ENCODE measurements at regions not wholly inside any gene's neighbourhood (a gene's known extent, or its start where the extent isn't known, plus 50 kb on each side); places are given as distances from the start of the nearest gene placed in this dataset.
A peak's percentile ranks its signal among the peaks of the same experiment; 100 is the strongest.

GRCh38 chr10:113303544-113304146, 249.2 kb upstream of the HABP2 start:
- WGBS, 2 experiments (ENCODE audit: insufficient coverage in 2 of 2): 100% methylated on average over 1 of the region's 7 CpGs; no CpG with 5 or more reads in 1 of the 2 experiments
- H3K4me3 ChIP-seq (ENCODE audit: extremely low read depth, insufficient read depth, low read length, poor library complexity, severe bottlenecking): no peak overlapping the region
- H3K27ac ChIP-seq (ENCODE audit: low read depth, low read length, severe bottlenecking): no peak overlapping the region
- H3K36me3 ChIP-seq (ENCODE audit: control insufficient read depth, insufficient read depth, low read length): no peaks in the 10 kb centered on the region
- peaks cover 42% of the 10 kb centered on the region for H3K4me1 ChIP-seq (ENCODE audit: control insufficient read depth, insufficient read depth, low read length, poor library complexity, severe bottlenecking)
- no peaks in the 10 kb centered on the region for H3K9me3 ChIP-seq (ENCODE audit: control insufficient read depth, low read length)

GRCh38 chr10:113304726-113305125, 248.1 kb upstream of the HABP2 start:
- peak overlapping the region; percentile 13 for H3K27ac ChIP-seq (ENCODE audit: low read depth, low read length, severe bottlenecking)
- H3K4me1 ChIP-seq (ENCODE audit: control insufficient read depth, insufficient read depth, low read length, poor library complexity, severe bottlenecking): peaks cover 33% of the 10 kb centered on the region
- WGBS, 2 experiments (ENCODE audit: insufficient coverage in 2 of 2): 77 to 88% methylated on average over 4 to 5 of the region's 5 CpGs
- no peaks in the 10 kb centered on the region for H3K36me3 ChIP-seq (ENCODE audit: control insufficient read depth, insufficient read depth, low read length)
- no peak overlapping the region for H3K4me3 ChIP-seq (ENCODE audit: extremely low read depth, insufficient read depth, low read length, poor library complexity, severe bottlenecking)
- H3K9me3 ChIP-seq (ENCODE audit: control insufficient read depth, low read length): no peaks in the 10 kb centered on the region

DNA sequence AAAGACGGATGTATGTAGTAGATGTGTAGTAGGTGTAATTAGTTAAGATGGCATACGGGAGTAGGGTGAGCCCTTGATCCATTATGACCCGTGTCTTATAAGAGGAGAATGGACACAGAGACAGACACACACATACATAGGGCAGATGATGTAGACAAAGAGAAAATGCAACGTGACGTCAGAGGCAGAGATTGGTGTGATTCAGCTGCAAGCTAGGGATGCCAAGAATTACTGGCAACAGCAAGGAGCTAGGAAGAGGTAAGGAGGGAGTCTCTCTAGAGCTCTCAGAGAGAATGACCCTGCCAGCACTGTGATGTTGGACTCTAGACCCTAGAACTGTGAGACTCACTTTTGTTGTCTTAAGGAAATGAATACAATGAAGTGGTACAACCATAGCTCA, 247.0 kb upstream of the HABP2 start:
- no peaks in the 10 kb centered on the region for H3K9me3 ChIP-seq (ENCODE audit: control insufficient read depth, low read length)
- H3K4me1 ChIP-seq (ENCODE audit: control insufficient read depth, insufficient read depth, low read length, poor library complexity, severe bottlenecking): peaks cover 33% of the 10 kb centered on the region
- H3K36me3 ChIP-seq (ENCODE audit: control insufficient read depth, insufficient read depth, low read length): no peaks in the 10 kb centered on the region
- WGBS, 2 experiments (ENCODE audit: insufficient coverage in 2 of 2): 94% methylated on average over 2 to 3 of the region's 5 CpGs
- H3K27ac ChIP-seq (ENCODE audit: low read depth, low read length, severe bottlenecking): no peak overlapping the region
- H3K4me3 ChIP-seq (ENCODE audit: extremely low read depth, insufficient read depth, low read length, poor library complexity, severe bottlenecking): no peak overlapping the region

DNA sequence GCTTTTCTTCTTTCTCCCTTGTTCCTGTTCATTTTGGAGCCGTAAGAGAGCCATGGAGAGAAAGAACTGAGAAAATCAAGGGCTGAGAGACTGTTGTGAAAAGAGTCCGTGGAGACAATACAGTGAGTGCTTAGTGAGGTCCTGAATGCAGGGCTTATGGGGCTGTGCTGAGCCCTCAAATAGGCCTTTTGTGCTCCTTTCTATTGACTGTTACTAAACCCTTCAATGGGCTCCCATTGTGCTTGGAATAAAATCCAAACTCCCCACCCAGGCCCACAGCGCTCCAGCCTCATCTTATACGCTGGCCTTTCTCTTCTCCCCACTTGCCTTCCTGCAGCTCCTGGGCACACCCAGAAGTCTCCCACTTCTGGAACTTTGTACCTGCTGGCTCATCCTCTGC, 243.1 kb upstream of the HABP2 start:
- Histone ChIP-seq H3K27ac (ENCODE audit: low read depth, low read length, severe bottlenecking) (no peak overlapping the region), H3K4me3 (ENCODE audit: extremely low read depth, insufficient read depth, low read length, poor library complexity, severe bottlenecking) (no peak overlapping the region)
- WGBS, 2 experiments (ENCODE audit: insufficient coverage in 2 of 2): 89% methylated on average over 3 of the region's 4 CpGs

GRCh38 chr10:113310347-113310746, 242.5 kb upstream of the HABP2 start:
- H3K9me3 ChIP-seq (ENCODE audit: control insufficient read depth, low read length): no peaks in the 10 kb centered on the region
- no peak overlapping the region for H3K4me3 ChIP-seq (ENCODE audit: extremely low read depth, insufficient read depth, low read length, poor library complexity, severe bottlenecking)
- no peak overlapping the region for H3K27ac ChIP-seq (ENCODE audit: low read depth, low read length, severe bottlenecking)
- H3K4me1 ChIP-seq (ENCODE audit: control insufficient read depth, insufficient read depth, low read length, poor library complexity, severe bottlenecking): peaks cover 6% of the 10 kb centered on the region
- WGBS, 2 experiments (ENCODE audit: insufficient coverage in 2 of 2): 93 to 96% methylated on average over 3 of the region's 7 CpGs
- H3K36me3 ChIP-seq (ENCODE audit: control insufficient read depth, insufficient read depth, low read length): no peaks in the 10 kb centered on the region

More for the DNA sequence above, 243.1 kb upstream of the HABP2 start:
- H3K9me3 ChIP-seq (ENCODE audit: control insufficient read depth, low read length): no peaks in the 10 kb centered on the region
- H3K36me3 ChIP-seq (ENCODE audit: control insufficient read depth, insufficient read depth, low read length): no peaks in the 10 kb centered on the region
- peaks cover 12% of the 10 kb centered on the region for H3K4me1 ChIP-seq (ENCODE audit: control insufficient read depth, insufficient read depth, low read length, poor library complexity, severe bottlenecking)

DNA sequence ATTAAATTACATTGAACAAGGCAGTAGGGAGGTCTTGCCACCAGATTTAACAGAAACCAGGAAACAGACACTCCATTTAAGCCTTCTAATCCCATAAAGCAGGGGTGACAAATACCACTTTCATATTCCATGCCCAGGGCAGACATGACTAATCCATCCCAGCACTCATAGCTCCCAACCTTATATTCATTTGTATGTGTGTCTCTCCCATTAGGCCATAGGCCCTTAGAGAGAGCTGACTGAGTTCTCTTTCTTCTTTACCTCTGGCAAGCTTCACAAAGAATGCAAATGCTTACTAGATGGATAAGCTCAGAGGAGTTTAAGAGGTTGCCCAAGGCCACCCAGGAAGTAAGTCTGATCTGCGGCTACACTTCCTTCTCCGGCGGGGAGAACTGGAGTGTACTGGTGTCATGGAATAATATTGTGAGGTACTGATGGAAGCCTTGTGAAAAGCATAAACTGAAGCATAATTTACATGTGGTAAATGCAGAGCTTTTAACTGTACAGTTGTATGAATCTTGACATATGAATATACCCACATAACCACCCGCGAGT, 239.7 kb upstream of the HABP2 start:
- Histone ChIP-seq H3K4me1 (ENCODE audit: control insufficient read depth, insufficient read depth, low read length, poor library complexity, severe bottlenecking) (no peaks in the 10 kb centered on the region), H3K36me3 (ENCODE audit: control insufficient read depth, insufficient read depth, low read length) (no peaks in the 10 kb centered on the region), H3K27ac (ENCODE audit: low read depth, low read length, severe bottlenecking) (no peak overlapping the region), H3K9me3 (ENCODE audit: control insufficient read depth, low read length) (no peaks in the 10 kb centered on the region), H3K4me3 (ENCODE audit: extremely low read depth, insufficient read depth, low read length, poor library complexity, severe bottlenecking) (no peak overlapping the region)
- WGBS, 2 experiments (ENCODE audit: insufficient coverage in 2 of 2): 100% methylated on average over 3 to 5 of the region's 5 CpGs

GRCh38 chr10:113313722-113314121, 239.1 kb upstream of the HABP2 start:
- no peaks in the 10 kb centered on the region for H3K4me1 ChIP-seq (ENCODE audit: control insufficient read depth, insufficient read depth, low read length, poor library complexity, severe bottlenecking)
- H3K36me3 ChIP-seq (ENCODE audit: control insufficient read depth, insufficient read depth, low read length): no peaks in the 10 kb centered on the region
- 89 to 94% methylated on average over 2 to 3 of the region's 4 CpGs for WGBS, 2 experiments (ENCODE audit: insufficient coverage in 2 of 2)
- H3K4me3 ChIP-seq (ENCODE audit: extremely low read depth, insufficient read depth, low read length, poor library complexity, severe bottlenecking): no peak overlapping the region
- H3K27ac ChIP-seq (ENCODE audit: low read depth, low read length, severe bottlenecking): no peak overlapping the region
- H3K9me3 ChIP-seq (ENCODE audit: control insufficient read depth, low read length): no peaks in the 10 kb centered on the region

GRCh38 chr10:113316506-113316905, 236.3 kb upstream of the HABP2 start:
- WGBS, 2 experiments (ENCODE audit: insufficient coverage in 2 of 2): 90 to 93% methylated on average over 2 to 4 of the region's 4 CpGs
- Histone ChIP-seq H3K4me1 (ENCODE audit: control insufficient read depth, insufficient read depth, low read length, poor library complexity, severe bottlenecking) (no peaks in the 10 kb centered on the region), H3K9me3 (ENCODE audit: control insufficient read depth, low read length) (no peaks in the 10 kb centered on the region), H3K36me3 (ENCODE audit: control insufficient read depth, insufficient read depth, low read length) (no peaks in the 10 kb centered on the region), H3K27ac (ENCODE audit: low read depth, low read length, severe bottlenecking) (no peak overlapping the region), H3K4me3 (ENCODE audit: extremely low read depth, insufficient read depth, low read length, poor library complexity, severe bottlenecking) (no peak overlapping the region)

- no peaks in the 10 kb centered on the region for H3K36me3 ChIP-seq (ENCODE audit: control insufficient read depth, insufficient read depth, low read length)
- H3K4me3 ChIP-seq (ENCODE audit: extremely low read depth, insufficient read depth, low read length, poor library complexity, severe bottlenecking): no peak overlapping the region
- WGBS, 2 experiments (ENCODE audit: insufficient coverage in 2 of 2): 69 to 76% methylated on average over 8 to 10 of the region's 10 CpGs
- H3K27ac ChIP-seq (ENCODE audit: low read depth, low read length, severe bottlenecking): no peak overlapping the region
- no peaks in the 10 kb centered on the region for H3K9me3 ChIP-seq (ENCODE audit: control insufficient read depth, low read length)
- no peaks in the 10 kb centered on the region for H3K4me1 ChIP-seq (ENCODE audit: control insufficient read depth, insufficient read depth, low read length, poor library complexity, severe bottlenecking)
These were observed 235.4 kb upstream of the HABP2 start for GRCh38 chr10:113317489-113317888.

- 88 to 93% methylated on average over 3 of the region's 3 CpGs for WGBS, 2 experiments (ENCODE audit: insufficient coverage in 2 of 2)
- no peaks in the 10 kb centered on the region for H3K9me3 ChIP-seq (ENCODE audit: control insufficient read depth, low read length)
- no peak overlapping the region for H3K4me3 ChIP-seq (ENCODE audit: extremely low read depth, insufficient read depth, low read length, poor library complexity, severe bottlenecking)
- no peaks in the 10 kb centered on the region for H3K4me1 ChIP-seq (ENCODE audit: control insufficient read depth, insufficient read depth, low read length, poor library complexity, severe bottlenecking)
- H3K27ac ChIP-seq (ENCODE audit: low read depth, low read length, severe bottlenecking): no peak overlapping the region
- no peaks in the 10 kb centered on the region for H3K36me3 ChIP-seq (ENCODE audit: control insufficient read depth, insufficient read depth, low read length)
These were observed 233.4 kb upstream of the HABP2 start for GRCh38 chr10:113319479-113319878.

- H3K36me3 ChIP-seq (ENCODE audit: control insufficient read depth, insufficient read depth, low read length): no peaks in the 10 kb centered on the region
- peaks cover 2% of the 10 kb centered on the region for H3K4me1 ChIP-seq (ENCODE audit: control insufficient read depth, insufficient read depth, low read length, poor library complexity, severe bottlenecking)
- H3K9me3 ChIP-seq (ENCODE audit: control insufficient read depth, low read length): no peaks in the 10 kb centered on the region
- WGBS, 2 experiments (ENCODE audit: insufficient coverage in 2 of 2): 91 to 92% methylated on average over 5 to 7 of the region's 8 CpGs
- H3K27ac ChIP-seq (ENCODE audit: low read depth, low read length, severe bottlenecking): no peak overlapping the region
- no peak overlapping the region for H3K4me3 ChIP-seq (ENCODE audit: extremely low read depth, insufficient read depth, low read length, poor library complexity, severe bottlenecking)
These were observed 232.6 kb upstream of the HABP2 start for GRCh38 chr10:113320211-113320610.
